Peyer's patch (tissue), 4 donors: ENCODE measurements at regions not wholly inside any gene's neighbourhood (a gene's known extent, or its start where the extent isn't known, plus 50 kb on each side); places are given as distances from the start of the nearest gene placed in this dataset.

ENCODE experiments used
- CTCF ChIP-seq, 6 experiments: fragments of 450-650 bp in 4 of 6; fragments of 200-600 bp in 2 of 6; sonication (generic) in 1 of 6; IDR thresholded peaks; one replicate each; pipeline ENCODE4 v1.5.1; 2017 to 2019; ENCODE audit warnings: antibody characterized with exemption in 6 of 6, mild to moderate bottlenecking in 3 of 6, moderate library complexity in 1 of 6
- POLR2A ChIP-seq, 2 donors: fragments of 450-650 bp; IDR thresholded peaks; one replicate each; pipeline ENCODE4 v1.5.1; 2017; ENCODE audit warnings: antibody characterized with exemption in 2 of 2, mild to moderate bottlenecking in 2 of 2, moderate library complexity in 2 of 2

GRCh38 chr7:84314263-84314662, 119.7 kb upstream of the SEMA3A start:
- TF ChIP-seq CTCF (IDR thresholded peaks at IDR 0.05) (no peak), POLR2A (IDR thresholded peaks at IDR 0.05) (no peak)
